Left colon (tissue), 2 donors: ENCODE measurements at regions not wholly inside any gene's neighbourhood (a gene's known extent, or its start where the extent isn't known, plus 50 kb on each side); places are given as distances from the start of the nearest gene placed in this dataset.

ENCODE experiments used
- ATAC-seq: fragments of 200-7000 bp; cut with Tn5 transposase; one replicate; pipeline ENCODE4 v1.9.1; 2020; ENCODE audit warnings: mild to moderate bottlenecking, moderate library complexity
- DNase-seq, 2 donors: peaks; one replicate each; pipeline ENCODE4 v3.0.0-alpha.2; 2020
- intact Hi-C, 2 donors: fragments of 100-400 bp; cut with DNase I in 1 of 2; cut with micrococcal nuclease in 1 of 2; formaldehyde crosslinking; loops; one replicate each; pipeline versions ENCODE4 v1.11.2 to v1.14.0; 2022; cut with DNase I, micrococcal nuclease
- donor health status: DM: no; HTN: no; CAD: no.
- donor health status: DM: yes; HTN: yes; CAD: no.

DNA sequence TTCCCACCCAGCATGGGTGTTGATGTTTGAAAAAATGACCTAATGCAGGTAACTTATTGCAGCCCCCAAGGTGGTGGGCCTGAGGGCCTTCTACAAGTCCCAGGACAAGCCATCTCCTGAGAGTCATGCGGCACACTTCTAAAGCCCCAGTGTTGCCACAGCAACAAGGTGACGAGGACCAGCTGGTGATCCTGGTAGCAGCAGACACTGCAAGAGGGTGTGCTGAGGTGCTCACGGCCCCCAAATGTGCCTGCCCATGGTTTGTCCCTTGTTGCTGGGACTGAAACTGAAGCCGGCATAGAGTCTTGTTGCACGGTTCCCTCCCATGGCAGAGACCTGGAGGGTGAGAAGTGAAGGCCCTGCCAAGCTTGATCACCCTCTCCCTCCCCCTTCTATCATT is 333.2 kb upstream of the MGMT start:
- intact Hi-C loops, result no loop called here
- ATAC-seq (no peak), DNase-seq (no peak)

- ATAC-seq (no peak), DNase-seq (no peak)
- intact Hi-C loops, result no loop called here
These were observed 332.7 kb upstream of the MGMT start for GRCh38 chr10:129134371-129134770.

DNA sequence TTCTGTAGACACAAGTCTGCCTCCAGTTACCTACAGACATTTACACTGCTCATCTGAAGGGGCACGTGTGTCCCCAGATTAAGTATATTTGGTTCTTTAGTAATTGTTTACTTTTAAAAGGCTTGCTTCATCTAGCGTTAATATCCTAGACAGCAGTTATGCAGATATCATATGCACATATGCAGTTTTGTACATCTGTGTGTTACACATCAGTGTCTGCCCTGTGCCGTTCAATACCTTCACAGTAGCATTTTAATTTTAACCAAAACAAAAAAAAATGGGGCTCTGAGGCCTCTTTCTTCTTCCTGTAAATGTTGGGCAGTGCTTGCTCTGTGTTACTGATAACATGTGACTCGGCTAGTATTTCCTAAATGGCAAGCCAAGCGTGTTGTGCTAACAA is 331.4 kb upstream of the MGMT start:
- ATAC-seq (no peak), DNase-seq (no peak)
- intact Hi-C loops, result no loop called here

DNA sequence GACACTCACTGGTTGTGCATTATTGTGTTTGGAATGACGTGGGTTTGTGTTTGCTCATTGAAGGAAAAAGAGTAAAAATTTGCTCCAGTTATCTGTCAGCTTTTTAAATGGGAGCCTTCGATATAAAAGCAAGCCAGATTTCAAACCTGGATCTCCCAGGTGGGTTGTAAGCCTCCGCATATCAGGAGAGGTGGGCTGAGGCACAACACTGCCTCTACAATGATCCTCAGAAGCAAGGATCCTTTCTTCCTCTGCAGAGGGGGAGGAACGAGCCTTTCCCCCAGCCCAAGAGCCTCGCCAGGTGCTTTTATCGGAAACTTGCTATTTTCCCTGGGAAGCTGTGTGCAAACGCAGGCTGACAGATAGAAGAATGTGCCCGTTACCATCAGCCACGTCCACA is 331.0 kb upstream of the MGMT start:
- ATAC-seq, result no peak
- no peak for DNase-seq
- intact Hi-C loops, result no loop called here

- no peak for ATAC-seq
- intact Hi-C loops, result no loop called here
- no peak for DNase-seq
These were observed 330.1 kb upstream of the MGMT start for GRCh38 chr10:129136951-129137350.

- intact Hi-C loops, result no loop called here
- DNase-seq (peak in 1 of 2 donors; percentile 7), ATAC-seq (no peak)
These were observed 325.8 kb upstream of the MGMT start for GRCh38 chr10:129140921-129141885.

- ATAC-seq (no peak), DNase-seq (no peak)
- intact Hi-C loops, result no loop called here
These were observed 315.8 kb upstream of the MGMT start for GRCh38 chr10:129151281-129151680.

GRCh38 chr10:129156406-129156805 is 310.6 kb upstream of the MGMT start:
- DNase-seq (no peak), ATAC-seq (no peak)

DNA sequence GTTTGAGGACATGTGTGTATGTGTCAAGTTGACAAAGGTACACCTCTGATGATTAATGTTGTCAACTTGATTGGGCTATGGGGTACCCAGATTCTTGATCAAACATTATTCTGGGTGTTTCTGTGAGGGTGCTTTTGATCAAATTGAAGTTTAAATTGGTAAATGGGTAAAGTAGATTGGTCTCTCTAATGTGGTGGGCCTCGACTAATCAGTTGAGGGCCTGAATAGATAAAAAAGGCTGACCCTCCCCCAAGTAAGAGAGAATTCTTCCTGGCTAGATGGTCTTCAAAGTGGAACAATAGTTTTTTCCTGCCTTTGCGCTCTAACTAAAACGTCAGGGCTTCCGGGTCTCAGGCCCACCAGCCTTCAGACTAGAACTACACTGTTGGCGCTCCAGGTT is 309.9 kb upstream of the MGMT start:
- ATAC-seq, result no peak
- DNase-seq, result no peak
- intact Hi-C loops, result no loop called here

More at GRCh38 chr10:129156406-129156805, 310.6 kb upstream of the MGMT start:
- intact Hi-C loops, result no loop called here

GRCh38 chr10:129161150-129161549 is 305.9 kb upstream of the MGMT start:
- no peak for DNase-seq
- ATAC-seq, result no peak
- intact Hi-C loops, result no loop called here

DNA sequence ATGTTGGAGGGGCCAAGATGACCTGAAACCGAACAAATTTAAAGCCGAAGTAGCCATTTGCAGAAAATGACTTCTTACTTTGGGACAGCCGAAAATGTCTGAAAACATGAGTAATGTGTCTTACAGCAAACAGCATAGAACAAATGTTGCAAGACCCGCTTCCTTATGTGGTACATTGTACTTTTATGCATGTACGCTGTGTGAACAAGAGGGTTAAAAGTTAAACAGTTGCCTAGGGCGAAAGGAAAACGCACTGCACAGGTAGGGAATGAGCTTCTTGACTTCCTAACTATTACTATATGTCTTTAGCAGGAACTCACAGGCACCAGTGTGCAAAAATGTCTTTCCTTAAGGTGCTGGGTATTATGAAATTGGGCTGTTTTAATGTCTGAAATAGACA is 303.5 kb upstream of the MGMT start:
- DNase-seq (no peak), ATAC-seq (no peak)
- intact Hi-C loops, result no loop called here

DNA sequence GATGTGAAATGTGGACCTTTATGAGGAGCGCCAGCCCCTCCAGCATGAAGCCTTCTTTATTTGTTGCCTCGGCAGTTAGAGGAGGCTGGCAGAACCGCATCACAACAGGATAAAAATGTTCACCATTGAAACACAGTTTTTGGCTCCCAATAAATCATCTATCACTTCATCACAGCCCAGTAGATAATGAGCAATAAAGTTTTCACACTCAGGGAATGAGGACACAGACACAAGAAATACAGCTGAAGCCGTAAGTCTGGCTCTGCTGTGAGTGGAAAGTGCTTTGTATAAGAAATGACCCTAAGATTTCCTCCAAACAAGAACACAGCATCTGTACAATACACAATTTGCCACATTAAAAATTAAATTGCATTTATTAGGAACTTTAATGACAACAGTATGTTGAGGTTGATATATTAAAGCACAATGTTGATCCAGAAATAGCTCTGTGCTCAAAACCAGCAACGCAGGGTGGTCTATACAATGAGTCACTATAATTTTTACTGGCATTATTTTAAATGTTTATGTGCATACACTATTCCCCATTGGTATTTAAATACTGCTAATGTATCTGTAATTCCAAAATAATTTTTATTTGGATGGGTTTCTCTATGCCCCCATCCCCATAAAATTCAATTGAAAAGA is 301.8 kb upstream of the MGMT start:
- ATAC-seq (no peak), DNase-seq (no peak)
- intact Hi-C loops, result no loop called here

DNA sequence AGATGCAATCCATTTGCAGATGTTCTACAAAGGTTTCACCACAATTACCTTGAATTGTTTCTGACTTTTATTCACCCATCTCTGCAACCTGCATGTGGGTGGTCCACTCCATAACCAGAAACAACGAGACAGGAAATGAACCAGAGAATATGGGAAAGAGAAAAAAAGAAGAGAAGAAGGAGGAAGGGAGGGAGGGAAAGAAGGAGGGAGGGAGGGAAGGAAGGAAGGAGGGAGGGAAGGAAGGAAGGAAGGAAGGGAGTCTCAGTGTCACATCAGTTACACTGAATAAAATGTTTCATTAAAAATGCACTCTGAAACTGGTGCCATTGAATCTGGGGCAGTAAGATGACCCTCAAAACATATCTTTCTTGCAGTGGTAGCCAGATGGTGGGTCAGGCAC is 301.3 kb upstream of the MGMT start:
- ATAC-seq (no peak), DNase-seq (no peak)
- intact Hi-C loops, result no loop called here

- DNase-seq (no peak), ATAC-seq (no peak)
- intact Hi-C loops, result no loop called here
These were observed 298.4 kb upstream of the MGMT start for GRCh38 chr10:129168660-129169059.

- ATAC-seq (no peak), DNase-seq (no peak)
- intact Hi-C loops, result no loop called here
These were observed 297.9 kb upstream of the MGMT start for GRCh38 chr10:129169115-129169514.

DNA sequence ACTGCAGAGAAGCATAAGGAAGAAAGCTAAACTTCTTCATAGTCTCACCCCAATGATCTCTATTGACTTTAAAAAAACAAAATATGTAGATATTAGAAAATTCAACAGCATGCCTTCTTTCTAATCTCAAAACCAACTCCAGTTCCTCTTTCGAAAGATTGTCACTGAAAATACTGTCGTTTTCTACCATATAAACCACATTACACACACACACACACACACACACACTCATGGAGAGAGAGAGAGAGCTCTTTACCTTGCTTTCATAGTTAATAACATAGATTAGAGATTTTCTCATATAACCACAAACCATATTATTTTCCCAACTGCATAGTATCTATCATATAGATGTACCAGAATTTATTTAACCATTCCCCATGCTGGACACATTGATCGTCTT is 296.2 kb upstream of the MGMT start:
- DNase-seq, result no peak
- ATAC-seq, result no peak
- intact Hi-C loops, result no loop called here

GRCh38 chr10:129171812-129172211 is 295.2 kb upstream of the MGMT start:
- no peak for ATAC-seq
- intact Hi-C loops, result no loop called here
- no peak for DNase-seq

DNA sequence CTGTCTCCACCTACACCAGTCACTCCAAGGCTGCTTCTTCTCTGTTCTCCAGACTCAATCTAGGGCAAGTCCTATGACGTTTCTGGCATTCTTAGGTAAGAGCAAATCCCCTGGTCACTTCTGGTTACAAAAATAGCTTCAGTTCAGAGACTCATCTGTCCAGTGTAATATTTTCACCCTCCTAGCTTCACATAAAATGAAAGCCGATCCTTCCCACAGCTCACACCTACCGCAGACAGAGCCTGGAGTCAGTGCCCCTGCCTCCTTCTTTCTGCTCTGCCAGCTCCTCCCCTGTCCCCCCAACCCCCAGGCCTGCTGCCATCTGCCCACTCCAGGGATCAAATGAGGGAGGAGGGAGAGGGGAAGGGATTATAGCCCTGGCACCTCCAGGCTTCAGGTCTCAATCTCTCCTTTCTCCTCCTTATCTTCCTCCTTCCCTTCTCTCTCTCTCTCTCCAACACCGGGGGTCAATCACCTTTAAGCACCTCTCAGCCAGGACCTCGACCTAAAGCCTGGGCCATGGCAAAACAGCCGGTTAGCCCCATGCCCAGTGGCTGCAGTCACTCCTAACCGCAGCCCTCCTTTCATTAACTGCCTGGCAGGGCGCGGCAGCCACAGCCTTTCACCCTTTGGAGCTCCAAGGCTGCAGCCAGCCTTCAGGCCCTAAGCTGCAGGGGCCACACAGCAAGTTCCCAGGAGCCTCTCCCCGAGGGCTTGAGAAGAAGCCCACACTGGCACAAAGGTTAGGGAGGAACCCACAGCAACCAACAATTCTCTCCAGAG is 292.6 kb upstream of the MGMT start:
- DNase-seq (no peak), ATAC-seq (no peak)
- intact Hi-C loops, result no loop called here

- no peak for DNase-seq
- ATAC-seq, result no peak
- intact Hi-C loops, result no loop called here
These were observed 287.6 kb upstream of the MGMT start for GRCh38 chr10:129179245-129179971.
